Right hindlimb (tissue), 1 donor: ENCODE measurements at regions not wholly inside any gene's neighbourhood (a gene's known extent, or its start where the extent isn't known, plus 50 kb on each side); places are given as distances from the start of the nearest gene placed in this dataset.

Experiments
- DNase-seq: peaks from one replicate; pipeline ENCODE4 v3.0.0-alpha.2; 2018

GRCh38 chr13:73929287-73929932 lies 204.8 kb downstream of the KLF12 start:
- no peak for DNase-seq

- DNase-seq, result no peak
Observed at GRCh38 chr13:73924607-73925006, 209.6 kb downstream of the KLF12 start.

- no peak for DNase-seq
Observed at GRCh38 chr13:73922493-73923393, 211.5 kb downstream of the KLF12 start.

- DNase-seq, result no peak
Observed at GRCh38 chr13:73918691-73919090, 215.5 kb downstream of the KLF12 start.

- no peak for DNase-seq
Observed at GRCh38 chr13:73913751-73914518, 220.3 kb downstream of the KLF12 start.

GRCh38 chr13:73913079-73913740 lies 221.0 kb downstream of the KLF12 start:
- DNase-seq, result no peak

- no peak for DNase-seq
Observed at GRCh38 chr13:73911361-73911760, 222.8 kb downstream of the KLF12 start.

GRCh38 chr13:73910733-73911132 lies 223.5 kb downstream of the KLF12 start:
- DNase-seq, result no peak

- no peak for DNase-seq
Observed at GRCh38 chr13:73908809-73909208, 225.4 kb downstream of the KLF12 start.

- no peak for DNase-seq
Observed at GRCh38 chr13:73904625-73905024, 229.6 kb downstream of the KLF12 start.

- no peak for DNase-seq
Observed at GRCh38 chr13:73903561-73903960, 230.6 kb downstream of the KLF12 start.

GRCh38 chr13:73902847-73903246 lies 231.4 kb downstream of the KLF12 start:
- no peak for DNase-seq

GRCh38 chr13:73902296-73902695 lies 231.9 kb downstream of the KLF12 start:
- no peak for DNase-seq

- no peak for DNase-seq
Observed at GRCh38 chr13:73901324-73902068, 232.7 kb downstream of the KLF12 start.

GRCh38 chr13:73900591-73900990 lies 233.6 kb downstream of the KLF12 start:
- DNase-seq, result no peak

GRCh38 chr13:73898899-73899298 lies 235.3 kb downstream of the KLF12 start:
- DNase-seq, result no peak

- no peak for DNase-seq
Observed at GRCh38 chr13:73898276-73898675, 235.9 kb downstream of the KLF12 start.

- DNase-seq, result no peak
Observed at GRCh38 chr13:73894995-73895571, 239.1 kb downstream of the KLF12 start.

- DNase-seq, result no peak
Observed at GRCh38 chr13:73893833-73894232, 240.4 kb downstream of the KLF12 start.

GRCh38 chr13:73891805-73892204 lies 242.4 kb downstream of the KLF12 start:
- no peak for DNase-seq

- DNase-seq, result no peak
Observed at GRCh38 chr13:73883162-73883561, 251.0 kb downstream of the KLF12 start.

- DNase-seq, result no peak
Observed at GRCh38 chr13:73880365-73880764, 253.8 kb downstream of the KLF12 start.
